B cell (primary cell): ENCODE measurements at regions not wholly inside any gene's neighbourhood (a gene's known extent, or its start where the extent isn't known, plus 50 kb on each side); places are given as distances from the start of the nearest gene placed in this dataset.

ENCODE experiments used
- ATAC-seq: fragments of 200-7000 bp; cut with Tn5 transposase; one replicate; pipeline ENCODE4 v1.10.0; 2021; ENCODE audit warnings: low read depth, mild to moderate bottlenecking, moderate number of reproducible peaks, moderate library complexity
- CTCF ChIA-PET: fragments of 350-600 bp; sonication (Branson Sonifier 250); formaldehyde crosslinking; loops from one replicate; lab custom pipeline; 2021; ENCODE audit warnings: antibody characterized with exemption, inconsistent platforms; lab: Charles Lee
- POLR2A ChIA-PET: fragments of 350-600 bp; sonication (Branson Sonifier 250); formaldehyde crosslinking; loops from one replicate; lab custom pipeline; 2021; ENCODE audit warnings: antibody characterized with exemption; lab: Charles Lee
- DNase-seq: peaks from one replicate; pipeline ENCODE4 v3.0.0; 2013
- H2AFZ ChIP-seq: 2 replicates; pipeline ENCODE4 v1.6.1; 2012; ENCODE audit warnings: mild to moderate bottlenecking, low read depth, low read length; ENCODE audit not compliant: insufficient read depth, poor library complexity, severe bottlenecking
- H3K27ac ChIP-seq, 2 donors: 1 replicate in 1 of 2; 2 replicates in 1 of 2; pipeline ENCODE4 v1.5.1; 2012 to 2013; ENCODE audit warnings: low read length in 2 of 2, mild to moderate bottlenecking in 2 of 2, moderate library complexity in 1 of 2
- H3K27me3 ChIP-seq, 4 experiments: fragments of 200-600 bp in 1 of 4; sonication (generic) in 1 of 4; replicated peaks in 1 of 4; 1 replicate in 2 of 4; 2 replicates in 2 of 4; pipeline versions ENCODE4 v1.6.1 to v1.7.0; 2013 to 2016; ENCODE audit warnings: low read length in 3 of 4, mild to moderate bottlenecking in 2 of 4, mixed read lengths in 1 of 4, moderate library complexity in 1 of 4; ENCODE audit not compliant: insufficient read depth in 4 of 4, control insufficient read depth in 3 of 4; ENCODE audit errors: control extremely low read depth in 1 of 4
- H3K36me3 ChIP-seq, 2 experiments: replicated peaks in 1 of 2; 1 replicate in 1 of 2; 2 replicates in 1 of 2; pipeline versions ENCODE4 v1.6.1 to v1.7.1; 2013; ENCODE audit warnings: low read length in 1 of 2; ENCODE audit not compliant: insufficient read depth in 2 of 2, control insufficient read depth in 1 of 2; ENCODE audit errors: control extremely low read depth in 1 of 2, extremely low read depth in 1 of 2
- H3K4me1 ChIP-seq, 2 donors: fragments of 200-600 bp in 1 of 2; sonication (generic) in 1 of 2; 1 replicate in 1 of 2; 2 replicates in 1 of 2; pipeline versions ENCODE4 v1.5.1 to v1.6.1; 2013 to 2017; ENCODE audit warnings: low read length in 2 of 2; ENCODE audit not compliant: control insufficient read depth in 2 of 2, insufficient read depth in 2 of 2
- H3K4me2 ChIP-seq: replicated peaks from 2 replicates; pipeline ENCODE3; 2012; ENCODE audit warnings: mild to moderate bottlenecking, low read depth, low read length; ENCODE audit not compliant: poor library complexity, severe bottlenecking
- H3K4me3 ChIP-seq, 5 experiments: fragments of 200-600 bp in 1 of 5; sonication (generic) in 1 of 5; 1 replicate in 3 of 5; 2 replicates in 2 of 5; pipeline versions ENCODE4 v1.5.1 to v1.7.0; 2011 to 2016; ENCODE audit warnings: low read length in 4 of 5, mild to moderate bottlenecking in 4 of 5, low read depth in 2 of 5, control low read depth in 1 of 5, moderate library complexity in 1 of 5; ENCODE audit not compliant: insufficient read depth in 1 of 5; ENCODE audit errors: control extremely low read depth in 1 of 5, extremely low read depth in 1 of 5
- H3K79me2 ChIP-seq: fragments of 200-600 bp; sonication (generic); one replicate; pipeline ENCODE4 v1.6.0; 2016; ENCODE audit warnings: low read length; ENCODE audit not compliant: control insufficient read depth, insufficient read depth
- H3K9ac ChIP-seq: fragments of 200-600 bp; sonication (generic); 2 replicates; pipeline ENCODE4 v1.6.1; 2017; ENCODE audit warnings: mild to moderate bottlenecking, low read length, moderate library complexity
- H3K9me3 ChIP-seq, 3 donors: one replicate each; pipeline versions ENCODE4 v1.6.1 to v1.7.1; 2013; ENCODE audit warnings: low read length in 2 of 3; ENCODE audit not compliant: control insufficient read depth in 2 of 3, insufficient read depth in 1 of 3; ENCODE audit errors: control extremely low read depth in 1 of 3
- H4K20me1 ChIP-seq: 2 replicates; pipeline ENCODE4 v1.6.0; 2012; ENCODE audit warnings: mild to moderate bottlenecking, low read length; ENCODE audit not compliant: insufficient read depth, control insufficient read depth, poor library complexity, severe bottlenecking
- H3K27ac Mint-ChIP-seq: one replicate; pipeline ENCODE4 v1.8.0; 2021; ENCODE audit warnings: mixed read lengths
- H3K27me3 Mint-ChIP-seq: one replicate; pipeline ENCODE4 v1.8.0; 2021; ENCODE audit warnings: mixed read lengths
- H3K4me1 Mint-ChIP-seq: one replicate; pipeline ENCODE4 v1.8.0; 2021; ENCODE audit warnings: mixed read lengths
- H3K4me3 Mint-ChIP-seq: one replicate; pipeline ENCODE4 v1.8.0; 2021; ENCODE audit warnings: mixed read lengths
- H3K9me3 Mint-ChIP-seq: one replicate; pipeline ENCODE4 v1.8.0; 2022; ENCODE audit warnings: mixed read lengths; ENCODE audit not compliant: insufficient read depth
- EZH2 ChIP-seq: IDR thresholded peaks from 2 replicates; pipeline ENCODE4 v1.6.1; 2012; ENCODE audit warnings: borderline replicate concordance, low read depth, mild to moderate bottlenecking, moderate library complexity, low read length; ENCODE audit not compliant: insufficient read depth, poor library complexity, severe bottlenecking
- WGBS: methylation state at CpG from one replicate; pipeline ENCODE4 v1.1.5; 2013; ENCODE audit warnings: missing lambda C conversion rate; ENCODE audit not compliant: insufficient coverage; 5-methylcytosine and 5-hydroxymethylcytosine counted together
- intact Hi-C: fragments of 100-400 bp; cut with micrococcal nuclease; formaldehyde crosslinking; loops from one replicate; pipeline ENCODE4 v1.10.0; 2022
- TF ChIP-seq, protein P1 (sequence below): fragments of 200-600 bp; IDR thresholded peaks from one replicate; pipeline ENCODE4 v1.8.0; 2022; ENCODE audit warnings: antibody characterized with exemption, mild to moderate bottlenecking

DNA sequence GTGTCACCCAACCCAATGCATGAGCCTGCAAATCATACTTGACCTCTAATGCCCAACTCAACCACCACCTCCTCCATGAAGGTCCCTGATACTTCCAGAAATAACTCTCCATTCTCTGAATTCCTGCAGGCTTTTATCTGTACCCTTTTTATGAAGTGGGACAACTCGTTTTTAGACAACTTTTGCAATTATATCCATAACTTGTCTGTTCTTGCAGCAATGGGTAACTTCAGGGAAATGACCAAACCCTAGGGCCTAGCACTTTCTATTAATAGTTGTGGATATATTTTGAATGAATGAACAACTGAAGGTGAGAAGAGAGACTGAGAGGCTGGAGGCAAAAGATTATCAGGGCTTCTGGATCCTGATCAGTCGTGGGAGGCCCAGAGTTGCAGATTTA, 236.6 kb upstream of the MOCS1 start:
- H3K79me2 ChIP-seq, result no peaks in the 10 kb centered on the region
- H2AFZ ChIP-seq, result no peak overlapping the region
- no peak overlapping the region for H3K27ac ChIP-seq
- H3K4me1 ChIP-seq, result no peaks in the 10 kb centered on the region
- H3K9ac ChIP-seq, result no peak overlapping the region
- ChIA-PET CTCF (no interaction called here), POLR2A (no interaction called here)
- no peaks in the 10 kb centered on the region for H3K4me1 Mint-ChIP-seq
- peaks cover 0 to 5% (median 1%) of the 10 kb centered on the region in 4 experiments for H3K27me3 ChIP-seq
- no peak overlapping the region for H3K27ac Mint-ChIP-seq
- H3K4me2 ChIP-seq, result no peak overlapping the region
- WGBS, result no CpG with 5 or more reads among the region's 2 CpGs
- H3K27me3 Mint-ChIP-seq, result peaks cover 28% of the 10 kb centered on the region
- H4K20me1 ChIP-seq, result no peaks in the 10 kb centered on the region
- TF ChIP-seq EZH2, result no peak
- TF ChIP-seq, protein P1, sequence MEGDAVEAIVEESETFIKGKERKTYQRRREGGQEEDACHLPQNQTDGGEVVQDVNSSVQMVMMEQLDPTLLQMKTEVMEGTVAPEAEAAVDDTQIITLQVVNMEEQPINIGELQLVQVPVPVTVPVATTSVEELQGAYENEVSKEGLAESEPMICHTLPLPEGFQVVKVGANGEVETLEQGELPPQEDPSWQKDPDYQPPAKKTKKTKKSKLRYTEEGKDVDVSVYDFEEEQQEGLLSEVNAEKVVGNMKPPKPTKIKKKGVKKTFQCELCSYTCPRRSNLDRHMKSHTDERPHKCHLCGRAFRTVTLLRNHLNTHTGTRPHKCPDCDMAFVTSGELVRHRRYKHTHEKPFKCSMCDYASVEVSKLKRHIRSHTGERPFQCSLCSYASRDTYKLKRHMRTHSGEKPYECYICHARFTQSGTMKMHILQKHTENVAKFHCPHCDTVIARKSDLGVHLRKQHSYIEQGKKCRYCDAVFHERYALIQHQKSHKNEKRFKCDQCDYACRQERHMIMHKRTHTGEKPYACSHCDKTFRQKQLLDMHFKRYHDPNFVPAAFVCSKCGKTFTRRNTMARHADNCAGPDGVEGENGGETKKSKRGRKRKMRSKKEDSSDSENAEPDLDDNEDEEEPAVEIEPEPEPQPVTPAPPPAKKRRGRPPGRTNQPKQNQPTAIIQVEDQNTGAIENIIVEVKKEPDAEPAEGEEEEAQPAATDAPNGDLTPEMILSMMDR, result no peak
- ATAC-seq, result no peak
- H3K4me3 ChIP-seq, result no peak overlapping the region
- H3K36me3 ChIP-seq, result no peaks in the 10 kb centered on the region
- no peak for DNase-seq
- no peaks in the 10 kb centered on the region for H3K9me3 ChIP-seq
- no peaks in the 10 kb centered on the region for H3K9me3 Mint-ChIP-seq
- intact Hi-C loops, result no loop called here
- no peak overlapping the region for H3K4me3 Mint-ChIP-seq

GRCh38 chr6:40169878-40170277, 235.6 kb upstream of the MOCS1 start:
- POLR2A ChIA-PET, result no interaction called here
- peaks cover 21% of the 10 kb centered on the region for H3K27me3 Mint-ChIP-seq
- 85% methylated on average over 6 of the region's 7 CpGs for WGBS

More at GRCh38 chr6:40169878-40170277, 235.6 kb upstream of the MOCS1 start:
- Histone ChIP-seq H3K27me3 (peaks cover 0 to 5% (median 1%) of the 10 kb centered on the region in 4 experiments), H3K9me3 (no peaks in the 10 kb centered on the region), H3K4me2 (no peak overlapping the region), H3K9ac (no peak overlapping the region), H3K4me3 (no peak overlapping the region), H2AFZ (no peak overlapping the region), H3K27ac (no peak overlapping the region), H4K20me1 (no peaks in the 10 kb centered on the region), H3K36me3 (no peaks in the 10 kb centered on the region), H3K79me2 (no peaks in the 10 kb centered on the region), H3K4me1 (no peaks in the 10 kb centered on the region)
- Mint-ChIP-seq H3K9me3 (no peaks in the 10 kb centered on the region), H3K4me1 (no peaks in the 10 kb centered on the region), H3K27ac (no peak overlapping the region), H3K4me3 (no peak overlapping the region)
- CTCF ChIA-PET, result no interaction called here
- TF ChIP-seq, protein P1, result no peak
- TF ChIP-seq EZH2, result no peak
- no peak for DNase-seq
- no peak for ATAC-seq
- intact Hi-C loops, result no loop called here
